NCI-H510A (cell line): ENCODE measurements at regions not wholly inside any gene's neighbourhood (a gene's known extent, or its start where the extent isn't known, plus 50 kb on each side); places are given as distances from the start of the nearest gene placed in this dataset.

Source experiments
- DNase-seq: peaks from one replicate; lab custom pipeline; 2025; lab: John Stamatoyannopoulos, UW

DNA sequence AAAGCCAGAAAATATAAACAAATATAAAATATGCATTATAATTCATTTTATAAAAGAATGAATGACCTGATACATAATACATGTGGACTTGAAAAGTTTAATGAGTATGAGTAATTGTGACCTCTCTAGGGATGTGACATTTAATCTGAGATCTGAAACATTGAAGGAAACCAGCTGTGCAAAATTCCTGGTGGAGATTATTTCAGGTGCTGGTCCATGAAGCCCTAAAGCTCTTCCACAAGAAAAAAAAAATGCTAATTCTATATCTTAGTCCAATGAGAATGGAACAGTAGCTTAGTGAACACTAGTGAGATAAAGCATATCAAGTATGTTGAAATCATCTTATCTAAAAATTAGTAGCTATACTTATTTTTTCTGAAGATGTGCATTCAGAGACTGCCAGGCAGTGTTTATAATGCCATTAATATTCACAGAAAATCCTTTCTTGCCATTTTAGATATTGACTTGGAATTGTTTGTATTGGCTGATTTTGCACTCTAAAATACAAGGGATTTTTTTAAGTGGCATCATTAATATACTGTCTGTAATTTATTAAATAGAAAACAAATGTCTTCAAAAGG is 1485.9 kb downstream of the PLA2G4A start:
- DNase-seq: no peak

DNA sequence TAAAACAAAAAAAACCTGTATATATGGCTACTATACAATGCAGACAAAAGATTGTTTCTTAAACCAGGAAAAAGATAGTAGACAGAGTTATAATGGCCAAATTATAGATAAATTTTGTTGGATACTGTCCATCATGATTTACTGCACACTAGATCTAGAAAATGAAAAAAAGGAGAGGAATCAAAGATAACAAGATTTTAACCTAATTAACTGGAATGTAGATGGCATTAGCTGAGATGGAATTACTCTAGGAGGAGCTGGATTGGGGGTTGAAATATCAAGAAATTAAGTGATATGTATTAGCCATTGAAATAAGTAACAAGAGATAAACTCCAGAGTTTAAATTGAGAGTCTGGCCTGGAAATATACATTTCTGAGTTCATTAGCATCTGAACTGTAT is 1489.1 kb downstream of the PLA2G4A start:
- DNase-seq: no peak

DNA sequence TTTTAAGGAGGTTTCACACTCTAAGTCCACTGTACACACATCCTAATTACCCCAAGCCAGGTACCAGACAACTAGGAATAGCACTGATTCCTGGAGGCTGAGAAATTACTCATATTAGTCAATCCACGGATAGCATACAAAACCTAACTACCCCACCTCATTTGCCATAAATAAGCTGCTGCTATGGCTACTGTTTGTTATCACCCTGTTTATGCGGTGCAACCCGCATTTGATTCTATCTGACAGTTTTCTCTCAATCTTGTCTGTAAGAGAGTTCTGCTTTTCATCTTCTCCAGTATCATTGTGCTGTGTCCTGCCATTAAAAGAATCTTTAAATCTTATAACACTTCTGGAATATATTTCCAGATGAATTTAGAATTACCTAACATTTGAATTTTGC is 1496.5 kb downstream of the PLA2G4A start:
- DNase-seq: no peak

DNA sequence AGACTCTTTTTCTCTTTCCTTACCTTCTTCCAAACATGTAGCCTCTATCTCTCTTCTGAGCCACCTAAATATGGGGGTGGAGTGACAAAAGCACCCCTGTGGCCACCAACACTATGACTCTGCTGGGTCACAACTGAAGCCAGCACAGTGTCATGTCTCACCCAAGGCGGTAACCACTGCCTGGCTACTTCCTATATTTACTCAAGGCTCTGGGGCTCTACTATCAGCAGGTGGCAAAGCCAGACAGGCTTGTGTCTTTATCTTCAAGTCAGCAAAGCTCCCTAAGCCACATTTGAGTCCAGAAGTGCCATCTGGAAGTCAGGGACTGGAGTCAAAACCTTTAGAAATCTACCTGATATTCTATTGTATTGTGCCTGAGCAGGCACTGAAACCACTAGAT is 1515.2 kb downstream of the PLA2G4A start:
- DNase-seq: no peak

DNA sequence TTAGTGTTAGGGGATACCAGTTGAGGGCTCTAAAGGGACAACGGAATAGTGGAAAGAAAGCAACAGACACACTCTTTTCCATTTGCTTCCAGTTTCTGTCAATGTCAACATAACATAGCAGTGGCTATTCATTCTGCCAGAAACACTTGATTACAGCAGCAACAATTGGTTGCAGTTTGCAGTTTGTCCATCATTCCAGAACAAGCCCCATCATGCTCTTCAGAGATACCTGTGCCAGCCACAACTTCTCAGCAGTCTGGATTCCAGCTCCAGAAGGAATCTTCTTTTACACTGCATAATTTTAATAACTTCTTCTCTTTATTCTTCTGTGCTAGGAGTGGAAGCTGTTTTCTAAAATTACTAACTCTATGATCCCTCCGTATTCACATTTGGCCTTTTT is 1521.4 kb downstream of the PLA2G4A start:
- DNase-seq: no peak

DNA sequence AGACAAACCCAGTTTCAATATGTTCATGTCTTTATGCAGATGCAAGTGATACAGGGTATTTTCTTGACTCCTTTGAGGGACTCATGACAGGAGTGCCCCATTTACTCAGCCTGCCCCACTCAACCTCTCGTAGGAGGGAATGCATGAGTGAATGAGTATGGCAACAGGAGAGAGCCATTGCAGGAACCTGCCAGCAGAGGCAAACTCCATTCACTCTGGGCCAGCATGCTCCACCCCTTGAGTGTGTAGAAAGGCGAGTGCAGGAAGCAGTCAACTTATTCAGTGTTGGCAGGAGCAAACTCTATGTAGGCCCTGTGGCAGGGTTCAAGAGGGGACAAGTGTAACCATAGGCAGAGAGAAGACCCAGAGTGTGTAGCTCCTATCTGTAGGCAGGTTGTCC is 1526.3 kb downstream of the PLA2G4A start:
- no peak for DNase-seq

DNA sequence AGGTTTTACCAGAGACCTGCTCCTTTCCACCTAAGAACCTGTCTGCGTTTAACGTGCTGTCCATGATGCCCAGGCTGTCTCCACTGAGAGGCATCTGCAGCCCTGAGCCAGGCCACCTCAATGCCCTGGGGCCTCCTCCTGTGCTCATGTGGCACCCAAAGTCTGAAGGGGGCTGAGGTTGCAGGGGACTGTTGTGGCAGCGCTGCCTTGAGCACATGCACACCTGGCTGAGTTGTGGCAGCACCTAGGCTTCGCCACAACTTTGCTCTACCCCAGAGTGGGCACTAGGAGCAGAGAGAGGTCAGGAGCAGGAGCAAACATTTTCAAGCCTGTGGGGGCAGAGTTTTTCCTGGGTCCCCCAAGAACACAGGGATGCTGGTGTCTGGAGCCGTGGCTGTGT is 1527.1 kb downstream of the PLA2G4A start:
- DNase-seq: no peak

DNA sequence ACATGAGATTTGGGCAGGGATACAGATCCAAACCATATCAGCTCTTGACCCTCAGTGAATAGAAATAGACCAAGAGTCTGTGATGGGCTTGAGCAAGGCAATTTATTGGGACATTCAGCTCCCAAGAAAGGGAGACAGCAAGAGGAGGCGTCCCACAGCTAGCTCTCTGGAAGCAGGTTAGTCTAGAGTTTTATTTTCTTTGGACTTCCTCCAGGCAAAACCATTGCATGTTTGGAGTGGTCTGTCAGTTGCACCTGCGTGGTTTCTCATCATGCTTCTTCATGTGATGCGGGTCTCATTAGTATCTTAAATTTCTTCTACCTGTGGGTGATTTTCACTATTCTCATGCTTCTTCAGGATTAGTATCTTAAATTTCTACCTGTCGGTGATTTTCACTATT is 1530.6 kb downstream of the PLA2G4A start:
- no peak for DNase-seq

DNA sequence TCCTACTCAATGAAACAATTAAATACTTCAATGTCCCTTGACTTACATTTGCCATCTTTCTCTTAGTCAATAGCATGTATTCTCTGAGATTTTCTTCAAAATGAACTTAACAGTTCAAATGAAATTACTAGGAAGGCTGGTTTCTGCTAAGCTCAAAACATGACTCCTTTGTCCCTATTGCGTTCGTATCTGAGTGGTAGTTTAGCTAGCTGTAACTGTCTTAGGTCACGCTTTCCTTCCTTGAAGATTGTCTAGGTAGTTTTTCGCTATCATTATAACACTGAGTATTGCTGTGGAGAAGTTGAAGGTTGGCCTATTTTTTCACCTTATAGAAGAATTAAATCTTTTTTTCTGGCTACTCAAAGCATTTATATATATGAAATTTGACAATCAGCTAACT is 1535.2 kb downstream of the PLA2G4A start:
- DNase-seq: no peak

DNA sequence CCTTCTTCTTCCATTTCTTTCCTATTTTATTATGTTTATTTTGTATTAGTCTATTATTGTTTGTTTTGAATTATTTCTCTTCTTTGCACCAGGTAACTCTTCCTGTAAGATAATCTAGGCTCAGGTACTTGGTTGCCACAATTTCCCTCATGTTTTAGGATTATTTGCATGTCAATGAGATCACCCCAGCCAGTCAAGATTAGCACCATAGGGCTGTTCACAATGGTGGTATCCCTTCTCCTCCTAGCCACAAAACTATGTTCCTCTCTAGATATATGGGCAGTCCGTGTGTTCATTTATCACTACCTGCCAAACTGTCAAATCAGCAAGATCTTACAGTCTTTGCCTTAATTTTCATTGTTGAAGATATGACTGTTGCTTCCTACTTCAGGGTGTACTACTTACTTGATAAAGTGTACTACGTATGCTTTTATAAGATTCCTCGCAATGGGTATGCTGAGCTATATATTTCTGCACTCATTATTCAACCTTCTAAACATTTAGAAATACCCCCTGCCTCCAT is 1536.2 kb downstream of the PLA2G4A start:
- DNase-seq: no peak

DNA sequence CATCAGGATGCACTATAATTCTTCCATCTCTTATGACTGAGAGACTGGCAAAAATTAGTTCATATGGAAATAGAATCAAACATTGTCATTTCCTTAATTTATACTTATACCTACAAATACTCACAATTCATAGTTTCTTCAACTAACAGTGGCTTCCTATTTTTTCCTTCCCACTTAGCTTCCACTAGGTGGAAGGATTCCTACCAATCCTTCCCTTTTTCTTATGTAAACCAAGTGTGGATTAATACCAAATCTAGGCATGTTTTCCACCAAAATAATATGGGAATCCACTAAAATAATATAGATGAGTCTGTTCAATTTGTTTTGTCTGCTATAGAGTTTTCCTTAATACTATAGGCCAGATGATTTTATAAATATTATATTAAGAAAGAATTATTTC is 1537.1 kb downstream of the PLA2G4A start:
- no peak for DNase-seq

DNA sequence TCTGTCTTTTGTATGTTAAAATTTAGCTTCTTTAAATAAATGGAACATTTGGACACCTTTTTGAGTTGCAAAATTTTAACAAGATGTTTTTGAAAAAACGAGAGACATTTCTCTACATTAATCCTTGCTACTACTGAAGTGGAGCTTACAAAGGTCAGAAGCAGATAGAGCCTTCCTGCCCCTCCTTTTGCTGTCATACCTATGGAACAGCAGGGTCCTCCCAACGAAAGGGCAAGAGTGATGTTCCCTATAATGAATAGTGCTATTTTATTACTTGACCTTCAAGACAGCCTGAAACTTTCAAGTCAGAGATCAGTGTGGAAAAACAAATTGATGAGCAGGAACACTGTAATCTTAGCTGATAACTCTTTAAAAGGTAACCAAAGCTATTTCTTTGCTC is 1538.9 kb downstream of the PLA2G4A start:
- DNase-seq: no peak

DNA sequence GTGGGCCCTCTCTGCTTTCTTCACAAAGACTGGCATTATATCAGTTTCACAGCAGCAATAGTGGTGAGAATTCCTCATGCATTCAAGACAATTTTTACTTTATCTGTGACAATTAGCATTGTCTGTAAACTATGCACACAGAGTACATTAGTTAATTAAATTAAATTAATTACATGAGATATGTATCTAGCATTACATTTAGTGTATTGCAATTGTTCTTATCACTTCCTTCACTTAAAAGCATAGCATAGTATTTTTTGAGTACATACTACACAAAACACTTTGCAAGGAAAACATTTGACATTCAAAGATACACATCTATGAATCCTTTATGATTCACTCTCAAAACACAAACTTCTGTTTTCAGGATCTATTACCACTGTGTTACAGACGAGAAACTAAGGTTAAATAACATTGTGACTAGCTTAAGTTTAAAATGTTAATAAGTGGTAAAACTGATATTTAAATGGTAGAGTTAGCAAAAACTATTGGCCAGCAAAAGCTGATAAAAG is 1542.6 kb downstream of the PLA2G4A start:
- no peak for DNase-seq

DNA sequence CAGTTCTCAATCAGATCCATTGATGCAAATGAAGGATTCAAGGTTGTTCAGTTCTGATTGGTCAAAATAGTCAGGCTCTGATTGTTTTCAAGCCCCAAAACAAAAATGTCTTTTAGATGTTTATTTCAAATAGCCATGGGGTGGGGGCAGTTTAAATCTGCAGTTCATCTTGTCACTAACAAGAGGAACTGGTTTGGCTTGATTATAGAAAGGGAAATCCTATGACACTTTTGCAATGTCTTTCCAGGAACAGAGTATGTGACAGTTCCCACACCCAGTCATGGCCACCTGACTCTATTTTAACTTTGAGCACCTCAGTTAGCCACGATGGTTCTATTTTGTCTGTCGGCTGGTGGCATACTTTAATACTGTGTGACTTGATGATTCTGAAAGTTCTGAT is 1544.1 kb downstream of the PLA2G4A start:
- DNase-seq: no peak

DNA sequence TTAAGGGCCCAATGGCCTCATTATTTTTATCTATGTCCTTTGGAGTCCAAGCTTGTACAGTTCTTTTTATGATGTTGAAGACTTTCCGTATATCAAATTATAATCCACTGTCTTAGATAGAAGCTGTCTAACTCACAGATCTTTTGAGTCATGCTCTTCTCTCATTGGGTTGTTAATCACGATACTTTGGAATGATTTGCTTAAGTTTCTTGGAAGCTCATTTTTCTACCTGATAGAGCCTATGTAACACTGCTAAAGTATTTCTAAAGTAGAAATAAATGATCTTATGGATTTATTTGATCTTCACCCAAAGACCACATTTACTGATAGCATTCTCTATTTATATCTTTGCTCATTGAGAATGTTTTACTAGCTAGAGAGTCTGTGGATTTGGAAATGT is 1554.1 kb downstream of the PLA2G4A start:
- DNase-seq: no peak

DNA sequence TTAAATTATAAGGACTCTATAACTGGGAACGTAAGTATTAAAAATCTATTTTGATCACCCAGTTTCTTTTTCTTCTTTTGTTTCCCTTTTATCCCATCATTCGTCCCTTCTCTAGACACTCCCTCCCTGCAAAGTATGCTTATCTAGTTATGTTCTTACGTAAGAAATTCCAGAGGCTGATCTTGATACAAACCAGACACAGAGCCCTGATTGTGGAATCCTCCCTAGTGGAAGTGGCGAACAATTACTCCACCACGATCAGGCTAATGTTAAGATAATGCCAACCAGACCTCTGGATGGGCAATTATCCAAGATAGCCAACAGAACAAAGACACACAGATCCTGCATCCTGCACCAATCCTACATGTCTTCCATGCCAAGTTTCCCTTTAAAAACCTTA is 1557.4 kb downstream of the PLA2G4A start:
- no peak for DNase-seq

DNA sequence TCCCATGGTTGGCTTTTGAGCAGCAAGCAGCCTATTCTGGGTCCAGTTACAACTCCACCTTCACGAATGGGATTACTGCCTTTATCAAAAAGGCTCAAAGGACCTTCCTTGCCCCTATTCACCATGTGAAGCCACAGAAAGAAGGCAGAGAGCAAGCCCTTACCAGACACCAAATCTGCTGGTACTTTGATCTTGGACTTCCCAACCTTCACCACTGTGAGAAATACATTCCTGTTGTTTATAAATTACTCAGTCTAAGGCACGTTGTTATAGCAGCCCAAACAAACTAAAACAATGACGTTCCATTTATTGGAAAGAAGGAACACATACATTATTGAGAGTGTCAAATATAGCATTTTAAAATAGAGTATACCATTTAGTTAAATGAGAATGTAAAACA is 1557.9 kb downstream of the PLA2G4A start:
- DNase-seq: no peak

DNA sequence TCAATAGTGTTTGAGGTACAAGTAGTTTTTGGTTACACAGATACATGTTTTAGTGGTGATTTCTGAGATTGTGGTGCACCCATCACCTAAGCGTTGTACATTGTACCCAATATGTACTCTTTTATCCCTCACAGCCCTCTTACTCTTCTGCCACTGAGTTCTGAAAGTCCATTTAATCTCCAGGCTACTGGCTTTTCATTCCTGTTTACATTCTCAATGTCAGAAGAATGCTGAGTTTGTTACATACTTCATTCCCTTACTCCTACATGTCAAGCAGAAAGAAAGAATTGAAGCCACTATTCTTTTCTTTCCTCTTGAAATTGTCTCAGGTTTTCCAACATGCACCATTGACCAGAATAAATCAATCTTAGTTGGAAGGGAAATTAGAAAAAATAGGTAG is 1565.9 kb downstream of the PLA2G4A start:
- no peak for DNase-seq

DNA sequence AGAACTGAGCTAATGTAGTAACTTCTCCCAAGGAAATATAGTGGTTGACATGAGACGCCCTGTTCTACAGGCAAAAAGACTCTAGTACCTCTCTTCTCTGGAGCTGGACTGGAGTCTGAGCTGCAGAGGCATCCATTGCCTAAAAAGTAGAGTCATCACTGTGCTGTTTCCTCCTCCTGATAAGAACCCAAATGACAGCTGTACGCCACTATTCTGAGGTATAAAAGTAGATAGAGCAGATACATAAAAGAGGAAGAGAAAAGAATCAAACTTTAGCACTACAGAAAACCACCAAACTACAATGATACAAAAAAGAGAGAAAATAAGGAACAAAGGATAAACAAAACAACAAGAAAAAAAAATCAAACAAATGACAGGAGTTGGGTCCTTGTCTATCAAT is 1568.8 kb downstream of the PLA2G4A start:
- no peak for DNase-seq

DNA sequence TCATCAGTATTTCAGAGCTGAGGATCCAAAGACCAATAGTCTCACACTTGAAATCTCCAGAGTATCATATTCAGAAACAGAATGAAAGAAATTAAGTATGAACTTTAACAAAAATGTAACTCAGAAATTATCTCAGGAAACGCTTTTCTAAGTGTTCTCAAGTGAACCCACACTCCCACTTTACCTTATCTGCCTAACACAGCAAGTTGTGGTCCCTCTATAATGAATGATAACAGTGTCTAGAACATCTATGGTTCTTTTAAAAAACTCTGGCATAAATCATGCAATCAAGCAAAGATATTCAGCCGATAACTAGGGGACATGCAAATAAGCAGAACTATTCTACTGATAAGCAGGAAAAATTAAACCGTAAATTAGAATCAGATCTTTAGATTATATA is 1574.2 kb downstream of the PLA2G4A start:
- no peak for DNase-seq

DNA sequence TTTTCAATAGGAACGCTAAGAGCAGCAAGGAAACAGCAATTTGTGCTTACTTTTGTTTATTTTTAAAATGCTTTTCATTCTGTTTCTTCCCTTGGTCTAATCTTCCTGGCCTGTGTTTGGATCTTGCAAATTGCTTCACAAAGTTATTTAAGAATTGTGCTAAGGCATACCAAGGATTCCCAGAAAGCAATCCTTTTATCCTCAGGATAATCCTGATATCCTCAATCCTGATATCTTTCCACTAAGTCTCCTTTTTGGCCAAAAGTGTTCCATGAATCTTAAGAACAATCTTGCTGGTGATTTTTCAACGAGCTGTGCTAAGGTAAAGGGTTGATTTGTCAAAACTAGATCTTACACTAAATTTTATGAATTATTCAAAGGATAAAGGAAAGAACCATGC is 1577.9 kb downstream of the PLA2G4A start:
- DNase-seq: no peak

DNA sequence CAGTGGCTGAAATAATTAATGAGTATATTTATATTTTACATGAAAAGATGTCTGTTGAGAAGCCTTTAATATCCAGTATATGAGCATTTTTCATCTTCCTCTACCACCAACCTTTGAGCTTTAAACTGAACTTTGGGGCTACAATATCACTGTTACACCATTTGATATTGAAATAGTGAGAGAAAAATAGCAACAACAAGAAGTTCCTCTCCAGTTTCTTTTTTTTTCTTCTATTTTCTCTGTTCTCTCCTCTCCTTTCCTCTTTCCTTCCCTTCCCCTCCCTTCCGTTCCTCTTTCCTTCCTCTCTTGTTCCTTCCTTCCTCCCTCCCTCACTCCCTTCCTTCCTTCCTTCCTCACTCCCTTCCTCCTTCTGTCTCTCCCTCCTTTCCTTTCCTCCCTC is 1591.4 kb downstream of the PLA2G4A start:
- DNase-seq: no peak

DNA sequence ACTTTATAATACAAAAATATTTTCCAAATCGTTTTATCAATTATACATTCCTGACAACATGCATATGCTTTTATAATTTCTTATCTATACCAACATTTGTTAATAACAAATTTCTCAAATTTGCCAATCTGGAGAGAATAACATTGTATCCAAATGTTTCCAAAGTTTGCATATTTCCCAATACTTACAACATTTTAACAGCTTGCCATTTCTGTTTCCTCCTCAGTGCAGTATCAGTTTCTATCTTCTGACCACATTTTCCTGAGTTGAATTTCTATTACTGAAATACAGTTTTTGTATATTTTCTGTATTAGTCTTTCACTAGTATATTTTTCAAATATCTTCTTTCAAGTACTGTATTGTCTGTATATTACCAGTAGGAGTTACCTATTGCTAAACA is 1594.3 kb downstream of the PLA2G4A start:
- no peak for DNase-seq

DNA sequence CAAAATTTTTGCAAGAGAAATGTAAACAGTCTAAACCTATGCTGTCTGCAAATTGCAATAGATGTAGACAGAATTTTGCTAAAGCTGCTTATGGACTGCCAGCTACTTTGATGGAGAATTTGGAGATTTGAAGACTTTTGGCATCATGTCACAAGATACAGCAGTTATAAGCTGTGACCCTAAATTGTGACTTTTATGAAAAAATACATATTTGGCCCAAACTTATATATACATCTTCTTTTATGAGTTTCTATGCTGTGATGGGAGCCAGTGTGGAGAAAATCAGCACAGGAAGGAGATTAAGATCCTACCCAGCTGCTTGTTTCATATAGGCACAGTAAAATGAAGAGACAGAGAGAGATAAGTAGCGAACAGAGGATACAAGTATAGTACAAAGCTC is 1595.4 kb downstream of the PLA2G4A start:
- no peak for DNase-seq

DNA sequence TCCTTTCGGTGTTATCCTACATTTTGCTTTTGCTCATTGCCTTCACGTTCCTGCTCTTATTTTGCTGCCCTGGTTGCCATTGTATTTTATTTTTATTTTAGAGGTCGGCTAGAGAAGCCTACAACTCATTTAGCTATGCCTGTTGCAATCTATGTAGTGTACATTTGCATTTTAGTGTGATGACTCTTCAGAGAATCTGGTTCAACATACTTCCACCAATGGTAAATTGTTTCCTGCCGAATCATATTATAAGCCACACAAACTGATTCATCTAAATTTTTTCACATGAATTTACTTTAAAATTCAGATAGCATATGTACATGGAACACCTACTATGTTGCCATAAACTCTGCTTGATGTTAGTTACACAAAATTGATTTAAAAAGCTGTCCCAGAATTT is 1596.9 kb downstream of the PLA2G4A start:
- DNase-seq: no peak
